RWPE2 (cell line): ENCODE measurements at regions not wholly inside any gene's neighbourhood (a gene's known extent, or its start where the extent isn't known, plus 50 kb on each side); places are given as distances from the start of the nearest gene placed in this dataset.
"Not testable (repeated sequence)": the region's sequence is repeated elsewhere in the genome, so short reads cannot be mapped to it uniquely, and the experiment has no call there.

Experiments used
- ATAC-seq: fragments of 200-7000 bp; cut with Tn5 transposase; 3 replicates; pipeline ENCODE4 v1.9.1; 2021; ENCODE audit warnings: low read depth
- DNase-seq: peaks from one replicate; pipeline ENCODE4 v3.0.0-alpha.2; 2020; ENCODE audit warnings: low spot score
- H3K27ac ChIP-seq: fragments of 450-650 bp; 2 replicates; pipeline ENCODE4 v1.5.1; 2017; ENCODE audit warnings: mild to moderate bottlenecking; ENCODE audit not compliant: poor library complexity, severe bottlenecking
- H3K27me3 ChIP-seq: fragments of 250-450 bp; sonication (Bioruptor Pico); 2 replicates; pipeline ENCODE4 v1.5.1; 2021; ENCODE audit warnings: mild to moderate bottlenecking, moderate library complexity; ENCODE audit not compliant: insufficient read depth, poor library complexity, severe bottlenecking
- H3K36me3 ChIP-seq: fragments of 250-450 bp; sonication (Bioruptor Pico); 2 replicates; pipeline ENCODE4 v1.5.1; 2020; ENCODE audit warnings: low read depth, mild to moderate bottlenecking, moderate library complexity
- H3K4me1 ChIP-seq: fragments of 250-450 bp; sonication (Bioruptor Pico); 2 replicates; pipeline ENCODE4 v1.5.1; 2021; ENCODE audit warnings: mild to moderate bottlenecking, moderate library complexity; ENCODE audit not compliant: insufficient read depth, poor library complexity, severe bottlenecking
- H3K4me3 ChIP-seq: fragments of 250-450 bp; sonication (Bioruptor Pico); 2 replicates; pipeline ENCODE4 v1.5.1; 2021; ENCODE audit warnings: mild to moderate bottlenecking, moderate library complexity; ENCODE audit not compliant: severe bottlenecking
- H3K9me3 ChIP-seq: fragments of 250-450 bp; sonication (Bioruptor Pico); 2 replicates; pipeline ENCODE4 v1.5.1; 2021; ENCODE audit warnings: mild to moderate bottlenecking, moderate library complexity; ENCODE audit not compliant: severe bottlenecking
- CTCF ChIP-seq: fragments of 450-650 bp; IDR thresholded peaks from one replicate; pipeline ENCODE4 v1.5.1; 2017; ENCODE audit warnings: mild to moderate bottlenecking, moderate library complexity; ENCODE audit not compliant: poor library complexity, severe bottlenecking

DNA sequence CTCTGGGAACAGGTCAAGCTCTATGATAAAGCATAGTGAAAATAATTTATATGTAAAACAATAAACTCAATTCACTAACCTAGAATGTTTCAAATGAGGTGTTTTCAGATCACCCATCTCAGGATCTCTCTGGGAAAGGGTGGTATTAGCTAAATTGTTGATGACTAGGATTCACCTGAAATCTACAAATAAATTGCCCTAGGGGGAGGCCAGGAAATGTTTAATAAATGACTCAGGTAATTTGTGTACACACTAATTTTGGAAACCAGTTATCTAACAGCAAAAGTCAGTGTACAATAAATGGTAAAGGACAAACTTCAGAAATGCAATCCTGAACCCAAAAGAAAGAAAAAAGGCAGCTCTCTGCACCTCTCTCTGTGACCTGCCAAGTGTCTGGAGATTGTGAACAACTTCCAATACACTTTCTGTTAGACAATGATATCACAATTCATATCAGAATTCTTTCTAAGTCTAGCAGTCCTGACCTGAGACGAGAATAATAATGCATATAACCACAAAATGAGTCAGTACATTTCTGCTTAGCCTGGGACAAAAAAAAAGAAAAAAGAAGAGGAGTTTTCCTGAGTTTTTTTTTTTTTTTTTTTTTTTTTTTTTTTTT is 760.0 kb downstream of the EPHA4 start:
- H3K9me3 ChIP-seq, result no peaks in the 10 kb centered on the region
- peak overlapping the region; percentile 63 for H3K27ac ChIP-seq
- H3K4me1 ChIP-seq, result peaks cover 11% of the 10 kb centered on the region
- ATAC-seq (peak; percentile 91), DNase-seq (no peak)
- H3K4me3 ChIP-seq, result no peak overlapping the region
- H3K36me3 ChIP-seq, result no peaks in the 10 kb centered on the region
- TF ChIP-seq CTCF, result no peak
- H3K27me3 ChIP-seq, result no peaks in the 10 kb centered on the region

GRCh38 chr2:220814441-220814840 is 757.7 kb downstream of the EPHA4 start:
- no peak for DNase-seq
- no peak overlapping the region for H3K4me3 ChIP-seq
- no peak for ATAC-seq
- H3K27ac ChIP-seq, result no peak overlapping the region
- H3K27me3 ChIP-seq, result no peaks in the 10 kb centered on the region
- no peak for TF ChIP-seq CTCF
- no peaks in the 10 kb centered on the region for H3K36me3 ChIP-seq
- H3K9me3 ChIP-seq, result no peaks in the 10 kb centered on the region
- peaks cover 11% of the 10 kb centered on the region for H3K4me1 ChIP-seq

DNA sequence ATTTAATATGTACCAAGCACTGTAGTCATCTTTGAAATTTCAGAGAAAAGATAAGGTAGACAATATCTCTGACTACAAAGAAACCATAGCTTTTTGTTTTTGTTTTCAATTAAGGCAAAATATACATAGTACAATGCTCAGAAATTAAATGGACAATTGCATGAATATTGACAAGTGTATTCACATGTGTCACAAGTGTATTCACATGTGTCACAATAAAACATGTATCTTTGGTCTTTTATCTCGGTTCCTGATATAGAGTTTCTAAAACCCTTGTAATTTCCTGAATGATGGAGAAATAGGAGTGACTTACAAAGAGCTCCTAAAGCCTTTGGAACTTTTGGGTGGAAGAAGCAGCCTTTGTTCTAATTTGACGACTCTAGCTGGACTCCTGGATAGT is 756.4 kb downstream of the EPHA4 start:
- no peaks in the 10 kb centered on the region for H3K9me3 ChIP-seq
- no peak for DNase-seq
- TF ChIP-seq CTCF, result no peak
- no peaks in the 10 kb centered on the region for H3K36me3 ChIP-seq
- H3K27ac ChIP-seq, result no peak overlapping the region
- no peak for ATAC-seq
- H3K4me3 ChIP-seq, result no peak overlapping the region
- H3K27me3 ChIP-seq, result no peaks in the 10 kb centered on the region
- H3K4me1 ChIP-seq, result peaks cover 11% of the 10 kb centered on the region

- H3K4me3 ChIP-seq, result no peak overlapping the region
- no peaks in the 10 kb centered on the region for H3K4me1 ChIP-seq
- H3K27ac ChIP-seq, result no peak overlapping the region
- no peaks in the 10 kb centered on the region for H3K27me3 ChIP-seq
- ATAC-seq (no peak), DNase-seq (no peak)
- no peak for TF ChIP-seq CTCF
- H3K9me3 ChIP-seq, result no peaks in the 10 kb centered on the region
- H3K36me3 ChIP-seq, result no peaks in the 10 kb centered on the region
Observed at GRCh38 chr2:220821683-220822082, 750.4 kb downstream of the EPHA4 start.

DNA sequence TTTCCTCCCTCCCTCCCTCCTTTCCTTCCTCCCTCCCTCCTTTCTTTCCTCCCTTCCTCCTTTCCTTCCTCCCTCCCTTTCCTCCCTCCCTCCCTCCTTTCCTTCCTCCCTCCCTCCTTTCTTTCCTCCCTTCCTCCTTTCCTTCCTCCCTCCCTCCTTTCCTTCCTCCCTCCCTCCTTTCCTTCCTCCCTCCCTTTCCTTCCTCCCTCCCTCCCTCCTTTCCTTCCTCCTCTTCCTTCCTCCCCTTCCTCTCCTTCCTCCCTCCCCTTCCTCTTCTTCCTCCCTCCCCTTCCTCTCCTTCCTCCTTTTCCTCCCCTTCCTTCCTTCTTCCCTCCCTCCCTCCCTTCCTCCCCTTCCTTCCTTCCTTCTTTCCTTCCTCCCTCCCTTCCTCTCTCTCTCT is 748.5 kb downstream of the EPHA4 start:
- H3K27ac ChIP-seq, H3K9me3 ChIP-seq, DNase-seq, H3K27me3 ChIP-seq, H3K4me3 ChIP-seq, H3K36me3 ChIP-seq, ATAC-seq, H3K4me1 ChIP-seq: not testable (repeated sequence)
